SK-N-SH (cell line): ENCODE measurements at regions not wholly inside any gene's neighbourhood (a gene's known extent, or its start where the extent isn't known, plus 50 kb on each side); places are given as distances from the start of the nearest gene placed in this dataset.
"Not testable (repeated sequence)": the region's sequence is repeated elsewhere in the genome, so short reads cannot be mapped to it uniquely, and the experiment has no call there.

Source experiments
- CTCF ChIA-PET: fragments of 300-600, 350-600 bp; formaldehyde crosslinking; extraction: SDS; loops from one replicate; lab custom pipeline; 2021; lab: Yijun Ruan, JAX
- POLR2A ChIA-PET: fragments of 350-600 bp; sonication (Branson Sonifier 250); formaldehyde crosslinking; extraction: SDS; loops from one replicate; lab custom pipeline; 2020; ENCODE audit warnings: antibody characterized with exemption, inconsistent platforms; lab: Yijun Ruan, JAX
- DNase-seq: peaks from one replicate; pipeline ENCODE4 v3.0.0; 2012
- H2AFZ ChIP-seq: fragments of 200-600 bp; sonication (generic); 2 replicates; pipeline ENCODE4 v1.8.1; 2016; ENCODE audit warnings: antibody characterized with exemption, mild to moderate bottlenecking, low read depth
- H3F3A ChIP-seq: fragments of 200-600 bp; sonication (generic); replicated peaks from 2 replicates; pipeline ENCODE3; 2016; ENCODE audit warnings: antibody characterized with exemption, mild to moderate bottlenecking; ENCODE audit not compliant: insufficient read depth
- H3K27ac ChIP-seq, 2 experiments: fragments of 200-500 bp in 1 of 2; fragments of 200-600 bp in 1 of 2; sonication (Bioruptor generic) in 1 of 2; sonication (generic), shearing (Covaris generic) in 1 of 2; 2 replicates each; pipeline versions ENCODE4 v1.5.1 to v1.6.1; 2014 to 2016; ENCODE audit warnings: low read depth in 2 of 2, inconsistent platforms in 1 of 2, low read length in 1 of 2, mild to moderate bottlenecking in 1 of 2, mixed read lengths in 1 of 2
- H3K27me3 ChIP-seq: fragments of 200-600 bp; sonication (generic), shearing (Covaris generic); 2 replicates; pipeline ENCODE4 v1.6.1; 2016; ENCODE audit warnings: mixed run types; ENCODE audit not compliant: insufficient read depth
- H3K36me3 ChIP-seq, 2 experiments: fragments of 200-500 bp in 1 of 2; fragments of 200-600 bp in 1 of 2; sonication (Bioruptor generic) in 1 of 2; sonication (generic) in 1 of 2; replicated peaks in 1 of 2; 2 replicates each; pipeline versions ENCODE3 to v1.5.1; 2014 to 2016; ENCODE audit warnings: low read length in 1 of 2, mild to moderate bottlenecking in 1 of 2; ENCODE audit not compliant: insufficient read depth in 2 of 2, control insufficient read depth in 1 of 2
- H3K4me1 ChIP-seq, 2 experiments: fragments of 200-500 bp in 1 of 2; fragments of 200-600 bp in 1 of 2; sonication (Bioruptor generic) in 1 of 2; sonication (generic), shearing (Covaris generic) in 1 of 2; 2 replicates each; pipeline versions ENCODE4 v1.5.1 to v1.6.1; 2014 to 2016; ENCODE audit warnings: low read depth in 1 of 2, low read length in 1 of 2, mixed run types in 1 of 2; ENCODE audit not compliant: insufficient read depth in 2 of 2, control insufficient read depth in 1 of 2
- H3K4me2 ChIP-seq: fragments of 200-600 bp; sonication (generic), shearing (Covaris generic); 2 replicates; pipeline ENCODE4 v1.6.1; 2017; ENCODE audit warnings: mixed run types
- H3K4me3 ChIP-seq, 2 experiments: fragments of 200-500 bp in 1 of 2; fragments of 200-600 bp in 1 of 2; sonication (Bioruptor generic) in 1 of 2; sonication (generic), shearing (Covaris generic) in 1 of 2; 2 replicates each; pipeline versions ENCODE4 v1.5.1 to v1.8.1; 2014 to 2016; ENCODE audit warnings: low read depth in 2 of 2, inconsistent platforms in 1 of 2, low read length in 1 of 2, mild to moderate bottlenecking in 1 of 2, mixed read lengths in 1 of 2, moderate library complexity in 1 of 2
- H3K79me2 ChIP-seq: fragments of 200-600 bp; sonication (generic); 2 replicates; pipeline ENCODE4 v1.8.1; 2017; ENCODE audit warnings: mild to moderate bottlenecking; ENCODE audit not compliant: insufficient read depth
- H3K9ac ChIP-seq: fragments of 200-600 bp; sonication (generic); 2 replicates; pipeline ENCODE4 v1.6.1; 2017; ENCODE audit warnings: mixed run types
- H3K9me2 ChIP-seq: fragments of 200-600 bp; sonication (generic); 2 replicates; pipeline ENCODE4 v1.6.1; 2017; ENCODE audit warnings: mixed run types
- H3K9me3 ChIP-seq: fragments of 200-600 bp; sonication (generic); 2 replicates; pipeline ENCODE4 v1.6.1; 2017; ENCODE audit warnings: mixed run types, mild to moderate bottlenecking, moderate library complexity
- H4K20me1 ChIP-seq: fragments of 200-600 bp; sonication (generic); 2 replicates; pipeline ENCODE4 v1.6.1; 2017; ENCODE audit warnings: mild to moderate bottlenecking, mixed run types; ENCODE audit not compliant: insufficient read depth
- FOSL2 ChIP-seq: IDR thresholded peaks from 2 replicates; pipeline ENCODE4 v1.4.0; 2012; ENCODE audit warnings: low read depth, mild to moderate bottlenecking, moderate library complexity, borderline replicate concordance
- GATA2 ChIP-seq: sonication (generic); formaldehyde crosslinking; IDR thresholded peaks from 2 replicates; pipeline ENCODE4 v1.5.0; 2020; ENCODE audit warnings: mild to moderate bottlenecking, missing genetic modification reagents
- MAX ChIP-seq: IDR thresholded peaks from 2 replicates; pipeline ENCODE4 v1.4.0; 2012; ENCODE audit warnings: low read depth
- PBX3 ChIP-seq: IDR thresholded peaks from 2 replicates; pipeline ENCODE4; 2012
- RAD21 ChIP-seq: IDR thresholded peaks from 2 replicates; pipeline ENCODE4 v1.6.1; 2012; ENCODE audit warnings: mild to moderate bottlenecking, low read length
- RFX5 ChIP-seq: IDR thresholded peaks from 2 replicates; pipeline ENCODE4 v1.6.1; 2012; ENCODE audit warnings: mild to moderate bottlenecking, improper control_type of control experiment, low read length
- RXRA ChIP-seq: IDR thresholded peaks from 2 replicates; pipeline ENCODE4 v1.4.0; 2012; ENCODE audit warnings: low read depth, mild to moderate bottlenecking, borderline replicate concordance
- SIN3A ChIP-seq: IDR thresholded peaks from 2 replicates; pipeline ENCODE4 v1.6.1; 2012; ENCODE audit warnings: low read depth, mild to moderate bottlenecking, low read length, moderate library complexity, borderline replicate concordance
- SMC3 ChIP-seq: IDR thresholded peaks from 2 replicates; pipeline ENCODE4 v1.6.1; 2012; ENCODE audit warnings: low read depth, low read length, improper control_type of control experiment
- TAF1 ChIP-seq: IDR thresholded peaks from 2 replicates; pipeline ENCODE4 v1.6.1; 2012; ENCODE audit warnings: low read depth, mild to moderate bottlenecking, low read length, moderate library complexity, borderline replicate concordance
- ZBTB33 ChIP-seq: IDR thresholded peaks from 2 replicates; pipeline ENCODE4 v1.4.0; 2012; ENCODE audit warnings: low read depth, borderline replicate concordance
- WGBS: methylation state at CpG from one replicate; pipeline ENCODE4 v1.1.6; 2017; ENCODE audit warnings: low lambda C conversion rate; 5-methylcytosine and 5-hydroxymethylcytosine counted together

GRCh38 chr20:24415444-24415843, 54.0 kb upstream of the SYNDIG1 start:
- DNase-seq, H3K9me3 ChIP-seq, CTCF ChIA-PET, H3K4me1 ChIP-seq, H3K9ac ChIP-seq, H2AFZ ChIP-seq, H3K36me3 ChIP-seq, H3K9me2 ChIP-seq, POLR2A ChIA-PET, H4K20me1 ChIP-seq, H3K27ac ChIP-seq, H3K4me2 ChIP-seq, H3K79me2 ChIP-seq, H3F3A ChIP-seq, H3K27me3 ChIP-seq, H3K4me3 ChIP-seq: not testable (repeated sequence)
- 39% methylated on average over 7 of the region's 7 CpGs for WGBS

- Histone ChIP-seq H3K9ac (no peak overlapping the region), H3K4me2 (no peak overlapping the region), H3K9me3 (no peaks in the 10 kb centered on the region), H2AFZ (no peak overlapping the region), H3K27ac (no peak overlapping the region), H3K9me2 (no peaks in the 10 kb centered on the region), H3K4me3 (no peak overlapping the region), H3K4me1 (no peaks in the 10 kb centered on the region), H4K20me1 (no peaks in the 10 kb centered on the region), H3K27me3 (no peaks in the 10 kb centered on the region), H3K36me3 (no peaks in the 10 kb centered on the region), H3K79me2 (no peaks in the 10 kb centered on the region), H3F3A (no peaks in the 10 kb centered on the region)
- ChIA-PET CTCF (no interaction called here), POLR2A (no interaction called here)
- DNase-seq: no peak
- no peak for TF ChIP-seq MAX
- no peak for TF ChIP-seq TAF1
- TF ChIP-seq SIN3A: no peak
- TF ChIP-seq RAD21: no peak
- TF ChIP-seq RFX5: no peak
- TF ChIP-seq GATA2: no peak
- TF ChIP-seq RXRA: no peak
- no peak for TF ChIP-seq PBX3
- no peak for TF ChIP-seq SMC3
- TF ChIP-seq ZBTB33: no peak
- no peak for TF ChIP-seq FOSL2
- WGBS: 0% methylated on average over 2 of the region's 6 CpGs
These were observed 57.6 kb upstream of the SYNDIG1 start for GRCh38 chr20:24411834-24412216.
